ENCODE measurements at regions not wholly inside any gene's neighbourhood (a gene's known extent, or its start where the extent isn't known, plus 50 kb on each side); places are given as distances from the start of the nearest gene placed in this dataset.

DNA sequence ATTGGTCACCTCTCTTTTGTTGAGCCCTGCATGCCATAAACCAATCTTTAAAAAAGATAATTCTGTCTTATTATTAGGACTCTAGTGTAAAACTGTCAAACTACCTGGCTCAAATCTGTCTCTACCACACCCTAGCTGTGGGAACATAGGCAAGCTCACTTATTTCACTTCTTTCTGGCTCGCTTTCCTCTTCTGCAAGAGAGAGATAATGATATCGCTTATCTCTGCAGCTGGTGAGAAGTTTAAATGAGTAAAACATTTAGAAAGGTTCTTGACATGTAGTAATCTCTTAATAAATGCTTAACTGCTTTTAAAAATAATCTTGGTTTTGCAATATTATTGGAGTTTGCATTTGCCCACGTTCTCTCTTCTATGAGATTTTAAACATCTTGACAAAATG is 1109.2 kb downstream of the RAPGEF2 start:
- H3K27ac ChIP-seq, result no peak overlapping the region
- TF ChIP-seq CTCF (conservative IDR thresholded peaks at IDR 0.05), result no peak

DNA sequence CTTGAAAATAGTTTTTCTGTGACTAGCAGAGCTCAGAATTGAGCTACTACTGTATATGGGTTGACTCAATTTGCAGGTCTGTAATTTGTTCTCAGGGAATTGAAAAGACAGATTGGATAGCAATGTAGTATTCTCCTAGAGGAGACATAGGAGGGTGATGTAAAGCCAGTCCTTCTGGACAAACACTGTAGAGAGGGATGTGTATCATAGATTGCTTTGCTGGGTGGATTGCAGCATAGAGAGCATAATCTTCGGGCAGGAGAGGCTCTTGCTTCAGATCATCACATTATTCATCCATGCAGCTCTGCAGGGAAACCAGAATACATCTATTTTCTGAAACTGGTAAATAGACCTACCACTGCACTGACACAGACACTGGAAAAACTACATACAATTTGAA is 1110.5 kb downstream of the RAPGEF2 start:
- TF ChIP-seq CTCF (conservative IDR thresholded peaks at IDR 0.05), result no peak

DNA sequence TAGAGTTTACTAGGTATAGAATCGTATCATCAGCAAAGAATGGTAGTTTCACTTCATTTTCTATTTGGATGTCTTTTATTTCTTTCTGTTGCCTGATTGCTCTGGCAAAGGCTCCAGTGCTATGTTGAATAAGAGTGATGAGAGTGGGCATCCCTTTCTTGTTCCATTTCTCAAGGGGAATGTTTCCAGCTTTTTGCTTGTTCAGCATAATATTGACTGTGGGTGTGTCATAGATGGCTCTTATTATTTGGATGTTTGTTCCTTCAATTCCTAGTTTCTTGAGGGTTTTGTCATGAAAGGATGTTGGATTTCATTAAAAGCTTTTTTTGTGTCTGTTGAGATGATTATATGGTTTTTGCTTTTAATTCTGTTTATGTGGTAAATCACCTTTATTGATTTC is 1114.5 kb downstream of the RAPGEF2 start:
- TF ChIP-seq CTCF (conservative IDR thresholded peaks at IDR 0.05), result no peak
- H3K27ac ChIP-seq, result no peak overlapping the region

More for the DNA sequence above, 1110.5 kb downstream of the RAPGEF2 start:
- no peak overlapping the region for H3K27ac ChIP-seq

GRCh38 chr4:160224049-160224448 is 1121.2 kb downstream of the RAPGEF2 start:
- TF ChIP-seq CTCF (conservative IDR thresholded peaks at IDR 0.05), result no peak
- H3K27ac ChIP-seq, result no peak overlapping the region

- H3K27ac ChIP-seq, result no peak overlapping the region
- no peak for TF ChIP-seq CTCF (conservative IDR thresholded peaks at IDR 0.05)
Measured at GRCh38 chr4:160233141-160233540, 1130.3 kb downstream of the RAPGEF2 start.

GRCh38 chr4:160235285-160235684 is 1132.4 kb downstream of the RAPGEF2 start:
- no peak for TF ChIP-seq CTCF (conservative IDR thresholded peaks at IDR 0.05)
- no peak overlapping the region for H3K27ac ChIP-seq

DNA sequence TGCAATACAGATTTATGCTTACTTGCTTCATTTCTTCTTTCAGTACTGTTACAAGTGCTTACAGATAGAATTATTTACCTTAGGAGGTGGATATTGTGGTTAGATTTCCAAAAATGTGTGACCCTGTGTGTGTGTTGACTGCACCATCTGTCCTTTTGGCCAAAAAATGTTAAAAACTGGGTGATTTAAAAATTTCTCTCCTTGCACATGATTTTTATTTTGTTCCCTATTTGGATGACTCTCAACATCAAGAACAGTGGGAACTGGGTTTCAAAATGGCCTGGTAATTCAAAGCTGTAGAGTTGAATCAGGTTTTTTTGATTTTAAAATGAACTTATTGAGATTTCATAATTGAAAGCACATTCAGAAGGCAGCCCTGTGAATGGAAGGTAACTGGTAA is 1132.9 kb downstream of the RAPGEF2 start:
- no peak overlapping the region for H3K27ac ChIP-seq
- no peak for TF ChIP-seq CTCF (conservative IDR thresholded peaks at IDR 0.05)

DNA sequence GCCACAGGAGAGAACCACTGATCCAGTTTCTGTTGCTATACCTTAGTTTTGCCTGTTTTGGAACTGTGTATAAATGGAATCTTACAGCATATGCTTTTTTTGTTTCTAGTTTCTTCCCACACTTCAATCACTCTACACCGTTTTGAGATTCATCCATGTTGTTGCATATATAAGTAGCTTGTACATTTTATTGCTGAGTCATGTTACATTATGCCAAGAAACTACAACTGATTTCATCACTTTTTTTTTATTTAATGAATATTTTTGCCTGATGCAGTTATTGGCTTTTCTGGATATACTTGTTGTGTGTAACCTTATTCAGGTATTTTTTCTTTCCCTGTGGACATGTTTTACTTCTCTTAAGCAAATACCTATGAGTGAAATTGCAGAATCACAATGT is 1135.9 kb downstream of the RAPGEF2 start:
- TF ChIP-seq CTCF (conservative IDR thresholded peaks at IDR 0.05), result no peak
- no peak overlapping the region for H3K27ac ChIP-seq
